ENCODE measurements at regions not wholly inside any gene's neighbourhood (a gene's known extent, or its start where the extent isn't known, plus 50 kb on each side); places are given as distances from the start of the nearest gene placed in this dataset.

DNA sequence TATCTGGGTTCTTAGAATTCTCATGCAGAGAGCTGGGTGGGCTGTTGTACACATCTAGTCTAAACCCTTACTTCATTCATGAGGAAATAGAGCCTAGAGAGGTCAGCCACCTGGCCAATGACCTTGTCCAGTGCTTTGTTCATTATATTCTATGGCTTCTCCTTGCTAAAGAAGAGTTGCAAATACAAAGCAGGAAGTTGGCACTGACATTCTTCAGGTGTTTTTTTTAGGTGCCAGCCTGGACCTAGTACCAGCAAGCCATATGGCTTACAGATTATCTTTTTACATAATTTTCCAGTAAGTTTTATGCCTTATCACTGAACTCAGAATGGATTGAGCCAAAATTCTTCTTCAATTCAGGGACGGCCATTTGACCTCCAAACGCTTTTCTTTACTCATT, 54.7 kb upstream of the PGM2 start:
- H3K4me3 ChIP-seq (replicated peaks in 1 of 3; ENCODE audit: insufficient read depth in 1 of 3, low read depth in 1 of 3, low read length in 3 of 3): no peak overlapping the region
- H3K4me1 ChIP-seq (ENCODE audit: control insufficient read depth, extremely low read depth, insufficient read depth, low read length): no peaks in the 10 kb centered on the region
- H3K27ac ChIP-seq (ENCODE audit: insufficient read depth, low read depth, low read length): no peak overlapping the region
- dilution Hi-C loops (cut with MboI; ENCODE audit: extremely low pct_ligation_motif_present, low sequenced_read_pairs): no loop called here
- TF ChIP-seq GATA2 (IDR thresholded peaks at IDR 0.05; ENCODE audit: insufficient read depth, insufficient read length, low read depth, low read length) (no peak), FOS (IDR thresholded peaks at IDR 0.05; ENCODE audit: borderline replicate concordance, insufficient read depth, low read length) (no peak), EZH2 (IDR thresholded peaks at IDR 0.05; ENCODE audit: borderline replicate concordance, low read depth, low read length, severe bottlenecking) (no peak), MYC (IDR thresholded peaks at IDR 0.05; ENCODE audit: low read depth, low read length) (no peak), JUN (IDR thresholded peaks at IDR 0.05; ENCODE audit: borderline replicate concordance, insufficient read depth, insufficient read length, low read depth) (no peak), POLR2AphosphoS5 (IDR thresholded peaks at IDR 0.05; ENCODE audit: insufficient read depth, low read depth, low read length) (no peak), POLR2A (IDR thresholded peaks at IDR 0.05; ENCODE audit: low read depth, low read length) (no peak)
- TF ChIP-seq, protein P1, sequence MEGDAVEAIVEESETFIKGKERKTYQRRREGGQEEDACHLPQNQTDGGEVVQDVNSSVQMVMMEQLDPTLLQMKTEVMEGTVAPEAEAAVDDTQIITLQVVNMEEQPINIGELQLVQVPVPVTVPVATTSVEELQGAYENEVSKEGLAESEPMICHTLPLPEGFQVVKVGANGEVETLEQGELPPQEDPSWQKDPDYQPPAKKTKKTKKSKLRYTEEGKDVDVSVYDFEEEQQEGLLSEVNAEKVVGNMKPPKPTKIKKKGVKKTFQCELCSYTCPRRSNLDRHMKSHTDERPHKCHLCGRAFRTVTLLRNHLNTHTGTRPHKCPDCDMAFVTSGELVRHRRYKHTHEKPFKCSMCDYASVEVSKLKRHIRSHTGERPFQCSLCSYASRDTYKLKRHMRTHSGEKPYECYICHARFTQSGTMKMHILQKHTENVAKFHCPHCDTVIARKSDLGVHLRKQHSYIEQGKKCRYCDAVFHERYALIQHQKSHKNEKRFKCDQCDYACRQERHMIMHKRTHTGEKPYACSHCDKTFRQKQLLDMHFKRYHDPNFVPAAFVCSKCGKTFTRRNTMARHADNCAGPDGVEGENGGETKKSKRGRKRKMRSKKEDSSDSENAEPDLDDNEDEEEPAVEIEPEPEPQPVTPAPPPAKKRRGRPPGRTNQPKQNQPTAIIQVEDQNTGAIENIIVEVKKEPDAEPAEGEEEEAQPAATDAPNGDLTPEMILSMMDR (IDR thresholded peaks at IDR 0.05; ENCODE audit: extremely low read depth in 1 of 2, insufficient read depth in 1 of 2, low read depth in 1 of 2, low read length in 2 of 2): no peak
- TF ChIP-seq, protein P2, sequence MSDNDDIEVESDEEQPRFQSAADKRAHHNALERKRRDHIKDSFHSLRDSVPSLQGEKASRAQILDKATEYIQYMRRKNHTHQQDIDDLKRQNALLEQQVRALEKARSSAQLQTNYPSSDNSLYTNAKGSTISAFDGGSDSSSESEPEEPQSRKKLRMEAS (IDR thresholded peaks at IDR 0.05; ENCODE audit: insufficient read depth, insufficient read length): no peak
- H3K27me3 ChIP-seq (ENCODE audit: control insufficient read depth in 2 of 2, insufficient read depth in 2 of 2, low read length in 2 of 2): peaks cover 0 to 12% of the 10 kb centered on the region in 2 experiments
- no peak overlapping the region for H3K4me2 ChIP-seq (ENCODE audit: insufficient read depth, low read length)
- CTCF ChIA-PET: no interaction called here
- no peaks in the 10 kb centered on the region for H3K79me2 ChIP-seq (ENCODE audit: control insufficient read depth, insufficient read depth, low read length)
- no peaks in the 10 kb centered on the region for H3K36me3 ChIP-seq (ENCODE audit: control insufficient read depth in 2 of 2, extremely low read depth in 1 of 2, insufficient read depth in 2 of 2, low read length in 2 of 2)
- H3K9me1 ChIP-seq (replicated peaks; ENCODE audit: control insufficient read depth, extremely low read depth, insufficient read depth, low read length): no peaks in the 10 kb centered on the region
- DNase-seq (ENCODE audit: low read depth, low spot score): no peak
- no peaks in the 10 kb centered on the region for H3K9me3 ChIP-seq (replicated peaks; ENCODE audit: control insufficient read depth, insufficient read depth, low read length)
- no peak overlapping the region for H2AFZ ChIP-seq (ENCODE audit: low read depth, low read length)
- no peak for FAIRE-seq
- H4K20me1 ChIP-seq (replicated peaks; ENCODE audit: control insufficient read depth, extremely low read depth, insufficient read depth, low read length): no peaks in the 10 kb centered on the region
- intact Hi-C loops (cut with micrococcal nuclease): no loop called here
- POLR2A ChIA-PET: no interaction called here
- H3K9ac ChIP-seq (replicated peaks; ENCODE audit: extremely low read depth, insufficient read depth, low read length): no peak overlapping the region
- BruUV-seq (replicated peaks): no TSS peak

Measured in endothelial cell of umbilical vein (primary cell).